OCI-LY3 (cell line): ENCODE measurements at regions not wholly inside any gene's neighbourhood (a gene's known extent, or its start where the extent isn't known, plus 50 kb on each side); places are given as distances from the start of the nearest gene placed in this dataset.

Experiments used
- CTCF ChIP-seq: fragments of 200-600, 300-600 bp; sonication (generic); IDR thresholded peaks from 2 replicates; pipeline ENCODE4 v1.5.1; 2014; ENCODE audit warnings: antibody characterized with exemption, low read length, low read depth
- EZH2phosphoT487 ChIP-seq: fragments of 200-600 bp; shearing (Covaris generic); IDR thresholded peaks from 2 replicates; pipeline ENCODE4 v1.6.1; 2018; ENCODE audit warnings: antibody characterized with exemption, mixed run types, low read depth

- TF ChIP-seq CTCF = no peak
- TF ChIP-seq EZH2phosphoT487 = no peak
These were observed 87.8 kb downstream of the KLF12 start for GRCh38 chr13:74046431-74046830.
